ENCODE measurements at regions not wholly inside any gene's neighbourhood (a gene's known extent, or its start where the extent isn't known, plus 50 kb on each side); places are given as distances from the start of the nearest gene placed in this dataset.
A peak's percentile ranks its signal among the peaks of the same experiment; 100 is the strongest.

GRCh38 chr6:133758815-133759335 is 130.0 kb upstream of the TCF21 start:
- no peak overlapping the region for H3K4me3 Mint-ChIP-seq (ENCODE audit: unreplicated experiment)
- Histone ChIP-seq H4K20me1 (ENCODE audit: insufficient read depth, low read length) (no peaks in the 10 kb centered on the region), H3K4me2 (ENCODE audit: low read length) (no peak overlapping the region), H3K4me1 (ENCODE audit: insufficient read depth, low read length) (peaks cover 11% of the 10 kb centered on the region), H3K79me2 (ENCODE audit: insufficient read depth, low read length) (no peaks in the 10 kb centered on the region), H3K27me3 (ENCODE audit: insufficient read depth, low read length) (no peaks in the 10 kb centered on the region), H3K4me3 (ENCODE audit: insufficient read depth, low read depth, low read length) (no peak overlapping the region), H3K9me3 (ENCODE audit: insufficient read depth, low read depth, low read length) (no peaks in the 10 kb centered on the region), H3K36me3 (ENCODE audit: insufficient read depth, low read length) (no peaks in the 10 kb centered on the region), H3K27ac (ENCODE audit: low read depth, low read length) (no peak overlapping the region), H2AFZ (ENCODE audit: low read depth, low read length) (no peak overlapping the region), H3K9ac (ENCODE audit: low read length) (no peak overlapping the region)
- DNase-seq (ENCODE audit: low read depth) (no peak), FAIRE-seq (no peak)
- H3K27me3 Mint-ChIP-seq (ENCODE audit: low read depth, unreplicated experiment): no peaks in the 10 kb centered on the region
- peaks cover 9% of the 10 kb centered on the region for H3K4me1 Mint-ChIP-seq (ENCODE audit: low read depth, unreplicated experiment)
- H3K27ac Mint-ChIP-seq (ENCODE audit: unreplicated experiment): no peak overlapping the region
- no peak for TF ChIP-seq CTCF (IDR thresholded peaks at IDR 0.05; ENCODE audit: insufficient read depth, low read depth, low read length)
- no peak for TF ChIP-seq EZH2 (IDR thresholded peaks at IDR 0.05; ENCODE audit: insufficient read depth, low read length)
- H3K36me3 Mint-ChIP-seq (ENCODE audit: low read depth, unreplicated experiment): no peaks in the 10 kb centered on the region
- no peaks in the 10 kb centered on the region for H3K9me3 Mint-ChIP-seq (ENCODE audit: unreplicated experiment)

- Histone ChIP-seq H3K4me2 (ENCODE audit: low read length) (no peak overlapping the region), H3K9me3 (ENCODE audit: insufficient read depth, low read depth, low read length) (no peaks in the 10 kb centered on the region), H3K79me2 (ENCODE audit: insufficient read depth, low read length) (no peaks in the 10 kb centered on the region), H3K27me3 (ENCODE audit: insufficient read depth, low read length) (no peaks in the 10 kb centered on the region), H3K4me1 (ENCODE audit: insufficient read depth, low read length) (peaks cover 16% of the 10 kb centered on the region), H3K4me3 (ENCODE audit: insufficient read depth, low read depth, low read length) (no peak overlapping the region), H2AFZ (ENCODE audit: low read depth, low read length) (no peak overlapping the region), H3K9ac (ENCODE audit: low read length) (no peak overlapping the region), H4K20me1 (ENCODE audit: insufficient read depth, low read length) (no peaks in the 10 kb centered on the region), H3K36me3 (ENCODE audit: insufficient read depth, low read length) (no peaks in the 10 kb centered on the region), H3K27ac (ENCODE audit: low read depth, low read length) (no peak overlapping the region)
- DNase-seq (ENCODE audit: low read depth) (no peak), FAIRE-seq (no peak)
- no peak overlapping the region for H3K27ac Mint-ChIP-seq (ENCODE audit: unreplicated experiment)
- H3K4me3 Mint-ChIP-seq (ENCODE audit: unreplicated experiment): no peak overlapping the region
- H3K4me1 Mint-ChIP-seq (ENCODE audit: low read depth, unreplicated experiment): peaks cover 15% of the 10 kb centered on the region
- no peaks in the 10 kb centered on the region for H3K36me3 Mint-ChIP-seq (ENCODE audit: low read depth, unreplicated experiment)
- H3K27me3 Mint-ChIP-seq (ENCODE audit: low read depth, unreplicated experiment): no peaks in the 10 kb centered on the region
- TF ChIP-seq CTCF (IDR thresholded peaks at IDR 0.05; ENCODE audit: insufficient read depth, low read depth, low read length) (no peak), EZH2 (IDR thresholded peaks at IDR 0.05; ENCODE audit: insufficient read depth, low read length) (no peak)
- H3K9me3 Mint-ChIP-seq (ENCODE audit: unreplicated experiment): no peaks in the 10 kb centered on the region
Measured at GRCh38 chr6:133759524-133759923, 129.4 kb upstream of the TCF21 start.

- no peaks in the 10 kb centered on the region for H3K79me2 ChIP-seq (ENCODE audit: insufficient read depth, low read length)
- no peaks in the 10 kb centered on the region for H3K27me3 ChIP-seq (ENCODE audit: insufficient read depth, low read length)
- no peaks in the 10 kb centered on the region for H4K20me1 ChIP-seq (ENCODE audit: insufficient read depth, low read length)
- H3K9me3 ChIP-seq (ENCODE audit: insufficient read depth, low read depth, low read length): no peaks in the 10 kb centered on the region
- H3K4me2 ChIP-seq (ENCODE audit: low read length): peak overlapping the region; percentile 45
- FAIRE-seq (no peak), DNase-seq (ENCODE audit: low read depth) (peak; percentile 64)
- peak overlapping the region; percentile 48 for H3K27ac ChIP-seq (ENCODE audit: low read depth, low read length)
- H3K9me3 Mint-ChIP-seq (ENCODE audit: unreplicated experiment): no peaks in the 10 kb centered on the region
- H3K4me3 ChIP-seq (ENCODE audit: insufficient read depth, low read depth, low read length): no peak overlapping the region
- no peak for TF ChIP-seq CTCF (IDR thresholded peaks at IDR 0.05; ENCODE audit: insufficient read depth, low read depth, low read length)
- H3K4me1 Mint-ChIP-seq (ENCODE audit: low read depth, unreplicated experiment): peaks cover 20% of the 10 kb centered on the region
- no peaks in the 10 kb centered on the region for H3K36me3 Mint-ChIP-seq (ENCODE audit: low read depth, unreplicated experiment)
- H3K27ac Mint-ChIP-seq (ENCODE audit: unreplicated experiment): peak overlapping the region; percentile 59
- H3K36me3 ChIP-seq (ENCODE audit: insufficient read depth, low read length): no peaks in the 10 kb centered on the region
- H3K27me3 Mint-ChIP-seq (ENCODE audit: low read depth, unreplicated experiment): no peaks in the 10 kb centered on the region
- H3K4me3 Mint-ChIP-seq (ENCODE audit: unreplicated experiment): no peak overlapping the region
- H3K4me1 ChIP-seq (ENCODE audit: insufficient read depth, low read length): peaks cover 22% of the 10 kb centered on the region
- no peak overlapping the region for H2AFZ ChIP-seq (ENCODE audit: low read depth, low read length)
- peak overlapping the region; percentile 24 for H3K9ac ChIP-seq (ENCODE audit: low read length)
Measured at GRCh38 chr6:133761706-133762105, 127.2 kb upstream of the TCF21 start.
